H7 (cell line): ENCODE measurements at regions not wholly inside any gene's neighbourhood (a gene's known extent, or its start where the extent isn't known, plus 50 kb on each side); places are given as distances from the start of the nearest gene placed in this dataset.

Experiments
- DNase-seq: peaks from one replicate; pipeline ENCODE4 v3.0.0; 2012
- H3K27me3 ChIP-seq: 2 replicates; pipeline ENCODE4 v1.6.0; 2011; ENCODE audit warnings: mild to moderate bottlenecking, low read length; ENCODE audit not compliant: control insufficient read depth, insufficient read depth
- H3K36me3 ChIP-seq: replicated peaks from 2 replicates; pipeline ENCODE4 v1.5.1; 2011; ENCODE audit warnings: low read length; ENCODE audit not compliant: control insufficient read depth, insufficient read depth
- H3K4me3 ChIP-seq: 2 replicates; pipeline ENCODE4 v1.5.1; 2011; ENCODE audit warnings: low read depth, mild to moderate bottlenecking, control low read depth, low read length, moderate library complexity; ENCODE audit not compliant: insufficient read depth

DNA sequence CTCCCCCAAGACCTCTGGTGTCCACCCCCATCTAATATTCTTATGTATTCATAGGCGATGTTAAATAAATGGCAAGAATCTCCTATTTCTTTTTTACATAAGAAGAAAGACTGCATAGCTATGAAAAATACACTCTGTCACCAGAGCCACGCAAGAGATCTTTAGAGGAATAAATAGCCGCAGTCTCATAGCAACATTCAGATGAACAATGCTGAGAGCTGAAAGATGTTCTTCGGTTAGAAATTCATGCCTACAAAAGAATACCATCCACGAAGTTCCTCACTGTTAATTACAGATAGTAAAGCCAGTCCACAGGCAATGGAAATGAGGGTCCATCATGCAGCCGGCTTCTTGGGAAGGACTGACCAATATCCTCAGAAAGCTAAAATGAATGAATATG is 76.0 kb upstream of the SOD1 start:
- Histone ChIP-seq H3K27me3 (no peaks in the 10 kb centered on the region), H3K36me3 (no peaks in the 10 kb centered on the region), H3K4me3 (no peak overlapping the region)
- DNase-seq, result no peak

DNA sequence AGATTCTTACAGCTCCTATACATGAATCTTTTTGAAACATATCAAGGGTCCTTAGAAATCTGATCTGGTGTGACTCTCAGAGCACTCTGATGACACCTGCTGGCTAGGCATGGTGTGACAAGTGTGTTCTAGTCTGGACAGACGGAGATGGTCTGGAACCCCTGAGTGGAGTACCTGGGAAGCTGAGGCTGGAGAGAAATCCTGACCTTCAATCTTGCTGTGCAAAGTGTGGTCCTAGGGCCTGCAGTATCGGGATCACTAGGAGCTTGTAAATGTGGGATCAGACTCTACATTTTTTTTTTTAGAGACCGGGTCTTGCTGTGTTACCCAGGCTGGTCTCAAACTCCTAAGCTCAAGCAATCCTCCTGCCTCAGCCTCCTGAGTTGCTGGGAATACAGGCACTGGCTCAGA is 78.6 kb upstream of the SOD1 start:
- Histone ChIP-seq H3K27me3 (no peaks in the 10 kb centered on the region), H3K36me3 (no peaks in the 10 kb centered on the region), H3K4me3 (no peak overlapping the region)
- DNase-seq, result peak; percentile 62

DNA sequence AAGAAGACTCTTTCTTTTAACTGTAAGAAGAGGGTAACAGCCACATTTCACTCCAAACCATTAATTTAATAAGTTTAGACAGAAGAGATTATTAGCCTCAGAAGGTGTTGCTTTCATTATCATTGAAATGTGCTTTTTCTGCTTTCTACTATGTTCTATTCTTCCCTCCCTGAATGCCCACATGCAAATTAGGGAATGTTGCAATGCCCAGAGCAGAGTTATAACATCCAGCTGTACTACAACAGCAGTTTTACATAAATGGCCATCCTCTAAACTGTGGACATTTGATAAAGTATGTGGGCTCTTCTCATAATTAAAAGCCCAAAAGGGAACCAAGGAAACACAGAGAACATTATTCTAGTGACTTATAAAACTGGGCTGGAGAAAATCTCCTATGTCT is 82.2 kb upstream of the SOD1 start:
- Histone ChIP-seq H3K4me3 (no peak overlapping the region), H3K27me3 (no peaks in the 10 kb centered on the region), H3K36me3 (no peaks in the 10 kb centered on the region)
- no peak for DNase-seq

DNA sequence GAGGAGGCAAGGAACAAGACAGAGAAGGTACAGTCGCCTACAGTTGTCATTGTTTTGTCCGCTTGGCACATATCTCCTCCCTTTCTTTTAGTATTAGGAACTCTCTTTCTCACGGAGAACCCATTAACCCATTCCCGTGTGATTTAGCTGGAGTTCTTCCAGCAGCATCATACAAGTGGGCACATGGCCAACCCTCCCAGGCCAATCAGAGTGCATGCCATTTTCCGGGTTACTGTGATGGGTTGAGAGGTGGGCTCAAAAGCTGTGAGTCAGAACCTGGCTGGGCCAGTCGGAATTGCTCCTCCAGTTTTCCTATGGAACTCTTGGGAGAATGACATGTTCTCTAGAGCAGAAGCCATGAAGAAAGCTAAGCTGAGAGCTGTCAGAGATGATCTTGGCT is 83.1 kb upstream of the SOD1 start:
- H3K4me3 ChIP-seq, result no peak overlapping the region
- no peak for DNase-seq
- H3K36me3 ChIP-seq, result no peaks in the 10 kb centered on the region
- H3K27me3 ChIP-seq, result no peaks in the 10 kb centered on the region

DNA sequence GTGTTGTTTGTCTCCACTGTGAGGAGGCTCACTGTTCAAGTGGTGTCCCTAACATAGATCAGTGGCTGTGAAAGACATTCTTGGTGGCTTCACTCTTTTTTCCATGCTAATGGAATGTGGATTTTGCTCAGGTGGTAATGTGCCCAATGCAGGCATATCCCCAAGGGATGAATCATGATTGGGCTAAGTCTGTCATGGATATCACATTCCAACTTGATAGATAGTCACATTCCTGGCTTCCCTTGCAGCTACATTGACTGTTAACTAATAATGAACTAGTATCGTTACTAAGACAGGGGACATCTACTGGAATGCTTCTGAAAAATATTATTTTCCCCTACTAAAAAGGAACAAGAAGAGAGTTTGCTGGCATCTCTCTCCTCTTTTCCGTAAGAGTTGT is 86.3 kb upstream of the SOD1 start:
- DNase-seq, result no peak
- no peaks in the 10 kb centered on the region for H3K36me3 ChIP-seq
- no peak overlapping the region for H3K4me3 ChIP-seq
- H3K27me3 ChIP-seq, result no peaks in the 10 kb centered on the region

DNA sequence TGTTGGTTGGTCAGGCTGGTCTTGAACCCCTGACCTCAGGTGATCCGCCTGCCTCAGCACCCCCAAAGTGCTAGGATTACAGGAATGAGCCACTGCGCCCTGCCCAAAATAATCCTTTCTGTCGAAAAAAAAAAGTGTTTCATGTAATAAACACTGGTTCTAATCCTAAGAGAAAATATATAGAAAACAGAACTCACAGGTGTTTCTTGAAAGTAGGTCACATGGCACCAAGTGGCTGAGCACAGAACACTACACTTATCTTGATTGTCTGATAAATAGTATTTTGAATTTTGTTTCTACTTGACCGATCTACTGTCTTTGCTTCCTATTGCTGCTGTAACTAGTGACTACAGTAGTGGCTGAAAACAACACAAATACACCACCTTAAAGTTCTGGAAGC is 87.6 kb upstream of the SOD1 start:
- Histone ChIP-seq H3K27me3 (no peaks in the 10 kb centered on the region), H3K36me3 (no peaks in the 10 kb centered on the region), H3K4me3 (no peak overlapping the region)
- no peak for DNase-seq

DNA sequence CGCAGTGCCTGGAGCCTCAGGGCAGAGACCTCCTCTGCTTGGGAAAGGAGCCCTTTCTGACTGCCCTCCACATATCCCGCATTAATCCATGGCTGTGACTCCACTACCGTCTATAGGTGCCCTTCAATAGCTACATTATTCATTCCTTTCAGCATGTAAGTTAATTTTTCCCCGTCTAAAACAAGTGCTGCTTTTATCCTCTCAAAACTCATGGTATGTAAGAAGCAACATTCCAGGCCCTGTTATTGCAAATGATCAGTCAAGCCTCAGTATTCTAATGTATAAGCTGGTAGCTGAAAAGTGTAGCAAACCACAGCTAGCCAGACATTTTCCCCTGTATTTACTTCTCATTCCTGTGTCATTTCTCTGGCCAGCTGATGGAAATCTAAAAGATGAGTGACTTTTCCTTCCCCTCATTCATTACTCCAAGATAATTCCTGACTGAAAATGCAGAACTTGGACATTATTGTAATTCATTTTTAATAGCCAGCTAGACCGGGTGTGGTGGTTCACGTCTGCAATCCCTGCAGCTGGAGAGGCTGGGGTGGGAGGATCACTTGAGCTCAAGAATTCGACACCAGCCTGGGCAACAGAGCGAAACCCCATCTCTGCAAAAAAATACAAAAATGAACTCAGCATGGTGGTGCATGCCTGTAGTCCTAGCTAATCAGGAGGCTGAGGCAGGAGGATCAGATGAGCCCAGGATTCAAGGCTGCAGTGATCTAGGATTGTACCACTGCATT is 88.5 kb upstream of the SOD1 start:
- Histone ChIP-seq H3K4me3 (no peak overlapping the region), H3K27me3 (no peaks in the 10 kb centered on the region), H3K36me3 (no peaks in the 10 kb centered on the region)
- DNase-seq, result no peak

DNA sequence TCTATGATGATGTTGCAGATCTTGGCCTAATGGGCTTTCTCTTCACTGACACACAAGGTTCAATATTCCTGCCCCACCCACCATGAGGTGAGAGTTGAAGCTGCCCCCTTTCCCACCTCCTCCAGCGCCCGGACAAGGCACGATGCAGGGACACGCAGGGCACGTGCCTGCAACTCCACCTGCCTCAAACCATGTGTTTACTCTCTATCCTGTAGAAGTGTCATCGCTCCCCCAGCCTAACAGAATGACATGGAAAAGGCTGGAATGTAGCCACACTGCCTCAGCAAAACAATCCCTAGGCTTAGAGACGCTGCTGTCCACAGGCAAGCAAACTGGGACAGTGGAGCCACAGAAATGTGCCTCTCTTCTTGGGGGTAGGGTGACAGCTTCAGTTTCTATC is 92.9 kb upstream of the SOD1 start:
- Histone ChIP-seq H3K4me3 (no peak overlapping the region), H3K27me3 (no peaks in the 10 kb centered on the region), H3K36me3 (no peaks in the 10 kb centered on the region)
- no peak for DNase-seq

DNA sequence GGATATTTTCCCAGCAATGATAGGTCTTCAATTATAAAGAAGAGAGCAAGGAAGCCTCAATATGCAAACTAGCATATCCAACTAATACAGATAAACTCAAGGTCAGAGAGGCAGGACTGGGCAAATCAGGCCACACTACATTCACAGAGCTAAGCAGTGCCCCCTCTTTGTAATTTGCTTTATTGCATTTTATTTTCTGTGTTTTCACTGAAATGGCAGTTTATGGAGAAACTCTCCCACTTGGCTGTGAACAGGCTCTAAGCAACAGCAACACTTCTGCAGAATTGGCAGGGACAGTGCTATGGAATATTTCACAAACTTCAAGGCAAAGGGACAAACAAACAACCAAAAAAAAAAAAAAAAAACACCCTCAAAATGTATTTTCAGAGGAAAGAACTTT is 93.4 kb upstream of the SOD1 start:
- no peaks in the 10 kb centered on the region for H3K36me3 ChIP-seq
- no peak overlapping the region for H3K4me3 ChIP-seq
- no peaks in the 10 kb centered on the region for H3K27me3 ChIP-seq
- DNase-seq, result no peak

DNA sequence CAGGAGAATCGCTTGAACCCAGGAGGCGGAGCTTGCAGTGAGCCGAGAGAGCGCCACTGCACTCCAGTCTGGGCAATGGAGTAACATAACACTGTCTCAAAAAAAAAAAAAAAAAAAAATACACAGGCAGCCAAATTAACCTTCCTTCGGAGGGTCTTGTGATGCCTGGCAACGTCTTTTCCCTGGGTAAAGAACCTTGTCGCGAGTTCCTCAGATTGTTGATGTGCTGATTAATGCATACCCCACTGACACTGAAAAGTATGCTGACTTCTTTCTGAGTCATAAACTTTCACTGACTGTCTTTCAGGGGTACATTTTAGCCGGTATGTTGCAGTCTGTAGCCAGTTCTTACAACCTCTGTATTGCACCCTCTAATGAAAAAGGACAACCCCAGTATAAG is 95.1 kb upstream of the SOD1 start:
- H3K27me3 ChIP-seq, result no peaks in the 10 kb centered on the region
- H3K36me3 ChIP-seq, result no peaks in the 10 kb centered on the region
- DNase-seq, result no peak
- no peak overlapping the region for H3K4me3 ChIP-seq

DNA sequence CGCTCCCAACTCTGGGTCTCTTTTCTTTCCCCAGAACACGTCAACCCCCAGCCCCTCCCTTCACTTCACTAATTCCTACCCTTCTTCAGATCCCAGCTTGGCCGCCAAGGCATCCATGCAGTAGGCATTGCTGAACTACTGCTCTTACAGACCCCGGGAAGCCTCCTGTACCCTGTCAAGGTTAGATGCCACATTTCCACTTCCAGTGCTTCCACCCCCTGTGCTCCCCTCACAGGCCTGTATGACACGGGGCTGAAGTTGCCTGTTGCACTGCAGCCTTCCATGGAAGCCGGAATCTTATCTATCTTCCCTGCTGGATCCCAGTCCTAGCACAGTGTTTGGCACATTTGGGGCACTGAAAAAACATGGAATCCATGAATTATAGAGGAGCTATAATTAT is 99.0 kb upstream of the SOD1 start:
- Histone ChIP-seq H3K4me3 (no peak overlapping the region), H3K36me3 (no peaks in the 10 kb centered on the region), H3K27me3 (peaks cover 11% of the 10 kb centered on the region)
- no peak for DNase-seq

DNA sequence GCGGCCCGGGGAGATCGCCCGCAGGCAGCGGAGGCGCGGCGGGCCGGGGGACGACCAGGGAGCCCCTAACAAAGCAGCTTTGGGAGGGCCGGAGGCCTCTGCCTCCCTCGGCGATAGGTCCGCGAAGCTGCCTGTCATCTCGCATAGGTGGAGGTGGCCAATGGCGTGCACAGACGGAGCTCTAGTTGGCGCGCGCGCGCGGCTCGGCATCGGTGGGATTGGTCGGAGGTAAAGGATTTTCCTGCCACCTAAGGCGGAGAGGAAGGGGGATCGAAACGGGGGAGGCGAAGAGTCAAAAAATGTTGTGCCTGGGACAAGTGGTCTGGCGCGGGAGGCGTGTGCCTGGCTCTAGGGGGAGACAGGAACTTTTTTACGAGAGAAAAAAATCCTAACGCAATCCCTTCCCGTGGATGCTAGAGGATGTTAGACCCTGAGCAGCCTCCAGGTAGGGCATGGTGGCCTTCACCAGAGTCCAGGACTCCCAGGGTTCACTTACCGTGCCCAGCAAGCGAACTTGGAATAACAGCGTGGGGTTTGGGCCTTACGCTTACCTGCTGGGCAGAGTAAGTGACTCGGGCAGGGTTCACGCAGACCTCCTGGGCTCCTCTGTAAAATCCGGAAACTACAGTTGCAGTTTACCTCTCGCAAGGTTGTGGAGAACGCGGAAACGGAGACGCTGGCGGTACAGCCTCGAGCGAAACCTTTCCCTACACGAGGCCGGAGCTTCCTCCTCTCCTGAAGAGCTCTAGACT is 99.9 kb upstream of the SOD1 start:
- Histone ChIP-seq H3K4me3 (peak overlapping the region; percentile 77), H3K27me3 (peaks cover 11% of the 10 kb centered on the region), H3K36me3 (no peaks in the 10 kb centered on the region)
- peak; percentile 97 for DNase-seq

DNA sequence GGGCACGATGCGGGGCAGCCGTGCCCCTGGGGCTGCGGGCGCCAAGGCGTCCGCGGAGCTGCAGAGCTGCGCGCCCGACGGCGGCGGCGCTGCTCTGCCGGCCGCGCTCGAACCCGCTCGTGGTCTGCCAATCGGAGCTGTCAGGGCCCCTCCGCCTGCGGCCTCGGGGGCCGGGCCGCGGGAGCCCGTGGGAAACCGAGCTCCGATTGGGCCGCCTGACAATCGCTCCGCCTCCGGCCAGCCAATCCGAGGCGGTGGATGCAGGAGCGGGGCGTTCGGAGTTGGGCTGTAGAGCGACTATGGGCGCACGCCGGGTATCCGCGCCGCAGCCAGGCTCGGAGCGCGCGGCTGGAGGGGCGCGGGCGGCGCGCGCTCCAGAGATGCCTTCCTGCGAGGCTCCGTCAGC is 100.5 kb upstream of the SOD1 start:
- Histone ChIP-seq H3K36me3 (no peaks in the 10 kb centered on the region), H3K27me3 (peaks cover 11% of the 10 kb centered on the region), H3K4me3 (peak overlapping the region; percentile 77)
- DNase-seq, result peak; percentile 99

DNA sequence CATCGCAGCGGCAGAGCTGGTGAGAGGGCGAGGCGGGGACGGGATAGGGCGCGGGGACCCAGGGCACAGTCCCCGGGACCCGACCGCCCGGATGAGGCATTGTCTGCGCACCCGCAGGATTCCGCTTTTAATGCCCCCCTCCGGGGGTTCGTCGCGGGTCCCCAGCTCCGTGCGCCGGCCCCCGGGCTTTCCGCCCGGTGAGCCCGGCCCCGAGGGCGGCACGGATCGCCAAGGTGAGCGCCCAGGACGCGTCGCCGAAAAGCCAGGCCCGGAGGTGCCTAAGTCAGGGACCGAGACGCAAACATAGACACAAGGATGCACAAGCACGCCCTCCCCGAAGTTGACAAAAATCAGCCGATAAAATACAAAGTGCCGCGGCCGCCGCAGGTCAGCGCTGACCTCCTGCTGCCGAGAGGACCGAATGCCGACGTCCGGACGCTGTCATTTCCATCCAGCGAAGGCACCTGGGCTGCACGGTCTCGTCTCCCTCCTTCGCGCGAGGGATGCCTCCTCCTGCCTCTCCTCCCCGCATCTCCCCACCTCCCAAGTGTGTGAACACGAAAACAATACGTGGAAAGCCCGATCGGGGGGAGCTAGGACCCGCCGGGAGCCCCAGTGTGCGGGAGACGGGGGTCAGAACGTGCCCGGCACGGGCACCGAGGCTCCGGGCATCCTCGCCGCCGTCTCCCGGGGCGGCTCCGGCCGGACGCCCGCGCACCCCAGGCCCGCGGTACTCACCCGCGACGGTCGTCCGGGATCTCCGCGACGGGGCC is 101.1 kb upstream of the SOD1 start:
- DNase-seq, result peak; percentile 70
- Histone ChIP-seq H3K4me3 (peak overlapping the region; percentile 77), H3K27me3 (peaks cover 11% of the 10 kb centered on the region), H3K36me3 (no peaks in the 10 kb centered on the region)
